KMS-11 (cell line): ENCODE measurements at regions not wholly inside any gene's neighbourhood (a gene's known extent, or its start where the extent isn't known, plus 50 kb on each side); places are given as distances from the start of the nearest gene placed in this dataset.

Experiments used
- H2AFZ ChIP-seq: fragments of 200-600 bp; sonication (generic); 2 replicates; pipeline ENCODE4 v1.6.1; 2016; ENCODE audit warnings: antibody characterized with exemption, mixed run types, low read depth
- H3K27ac ChIP-seq: fragments of 200-600 bp; sonication (generic); 2 replicates; pipeline ENCODE4 v1.6.1; 2016; ENCODE audit warnings: mild to moderate bottlenecking, mixed run types
- H3K27me3 ChIP-seq: fragments of 200-600 bp; sonication (generic); 2 replicates; pipeline ENCODE4 v1.6.1; 2017; ENCODE audit warnings: mild to moderate bottlenecking, low read depth, mixed run types, moderate library complexity; ENCODE audit not compliant: insufficient read depth
- H3K36me3 ChIP-seq: fragments of 200-600 bp; sonication (generic); 2 replicates; pipeline ENCODE4 v1.6.1; 2017; ENCODE audit warnings: mild to moderate bottlenecking, mixed run types; ENCODE audit not compliant: insufficient read depth
- H3K4me1 ChIP-seq: fragments of 200-600 bp; sonication (generic); 2 replicates; pipeline ENCODE4 v1.6.1; 2016; ENCODE audit warnings: mild to moderate bottlenecking, low read depth, mixed run types; ENCODE audit not compliant: poor library complexity, severe bottlenecking
- H3K4me2 ChIP-seq: fragments of 200-600 bp; sonication (generic); 2 replicates; pipeline ENCODE4 v1.7.0; 2016; ENCODE audit warnings: mild to moderate bottlenecking, mixed run types
- H3K4me3 ChIP-seq: fragments of 200-600 bp; sonication (generic); IDR thresholded peaks from 2 replicates; pipeline ENCODE4 v1.6.1; 2017; ENCODE audit warnings: low read depth, low read length, mixed read lengths; ENCODE audit not compliant: insufficient read depth
- H3K79me2 ChIP-seq: fragments of 200-600 bp; sonication (generic); 2 replicates; pipeline ENCODE4 v1.6.1; 2016; ENCODE audit warnings: low read depth, mixed run types; ENCODE audit not compliant: insufficient read depth
- H3K9ac ChIP-seq: fragments of 200-600 bp; sonication (generic); 2 replicates; pipeline ENCODE4 v1.6.1; 2016; ENCODE audit warnings: mild to moderate bottlenecking, mixed run types
- H4K20me1 ChIP-seq: fragments of 200-600 bp; sonication (generic); 2 replicates; pipeline ENCODE4 v1.6.1; 2016; ENCODE audit warnings: mild to moderate bottlenecking, mixed run types; ENCODE audit not compliant: insufficient read depth
- CTCF ChIP-seq: fragments of 200-600 bp; sonication (generic); conservative IDR thresholded peaks from 2 replicates; pipeline ENCODE4 v1.6.1; 2017; ENCODE audit warnings: low read depth, mild to moderate bottlenecking, antibody characterized with exemption, low read length, moderate library complexity, mixed read lengths

DNA sequence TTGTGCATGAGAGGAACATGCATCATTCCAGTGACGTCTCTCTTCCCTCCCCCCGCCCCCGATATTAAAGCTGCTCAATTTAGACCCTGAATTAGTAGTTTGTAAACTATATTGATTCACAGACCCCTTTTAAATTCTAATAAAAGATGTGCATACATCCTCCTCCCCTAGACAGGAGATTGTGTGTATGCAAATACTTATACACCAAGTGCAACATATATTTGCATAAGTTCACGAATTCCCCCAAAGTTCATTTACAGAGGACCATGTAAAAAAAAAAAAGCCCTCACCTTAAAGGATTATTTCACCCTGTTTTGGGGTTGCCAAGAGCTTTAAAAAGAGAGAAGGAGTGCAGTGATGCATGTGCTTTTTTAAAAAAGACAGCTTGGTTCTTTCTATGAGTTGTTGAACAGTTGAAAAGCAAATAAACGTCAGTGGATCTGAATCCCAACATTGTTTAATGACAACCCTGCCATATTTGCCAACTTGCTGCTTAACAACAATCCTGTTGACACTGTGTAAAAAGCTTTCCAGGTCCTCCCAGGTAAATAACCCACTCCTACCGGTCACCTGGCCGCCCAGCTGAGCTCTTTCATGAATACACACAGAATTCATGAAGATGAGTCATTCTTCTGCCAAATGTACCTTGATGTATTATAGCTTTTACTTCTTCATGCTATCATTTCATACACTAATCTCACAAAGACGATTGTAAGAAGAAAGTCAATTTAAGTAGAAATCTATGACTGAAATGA, 211.5 kb downstream of the IKZF2 start:
- Histone ChIP-seq H3K36me3 (no peaks in the 10 kb centered on the region), H3K4me3 (no peak overlapping the region), H3K4me2 (no peak overlapping the region), H4K20me1 (no peaks in the 10 kb centered on the region), H3K79me2 (no peaks in the 10 kb centered on the region), H3K4me1 (peaks cover 7% of the 10 kb centered on the region), H3K9ac (no peak overlapping the region), H3K27ac (no peak overlapping the region), H3K27me3 (no peaks in the 10 kb centered on the region), H2AFZ (no peak overlapping the region)
- no peak for TF ChIP-seq CTCF

- H3K79me2 ChIP-seq = no peaks in the 10 kb centered on the region
- H2AFZ ChIP-seq = no peak overlapping the region
- no peak for TF ChIP-seq CTCF
- no peaks in the 10 kb centered on the region for H3K36me3 ChIP-seq
- no peaks in the 10 kb centered on the region for H4K20me1 ChIP-seq
- no peak overlapping the region for H3K27ac ChIP-seq
- no peak overlapping the region for H3K4me2 ChIP-seq
- H3K4me3 ChIP-seq = no peak overlapping the region
- no peak overlapping the region for H3K9ac ChIP-seq
- peaks cover 7% of the 10 kb centered on the region for H3K4me1 ChIP-seq
- H3K27me3 ChIP-seq = no peaks in the 10 kb centered on the region
Measured at GRCh38 chr2:212938144-212938793, 213.1 kb downstream of the IKZF2 start.

GRCh38 chr2:212936572-212936971, 214.8 kb downstream of the IKZF2 start:
- H3K79me2 ChIP-seq = no peaks in the 10 kb centered on the region
- H3K36me3 ChIP-seq = no peaks in the 10 kb centered on the region
- peaks cover 7% of the 10 kb centered on the region for H3K4me1 ChIP-seq
- no peak overlapping the region for H3K4me3 ChIP-seq
- H3K27me3 ChIP-seq = no peaks in the 10 kb centered on the region
- TF ChIP-seq CTCF = no peak
- no peak overlapping the region for H3K27ac ChIP-seq
- H4K20me1 ChIP-seq = no peaks in the 10 kb centered on the region
- no peak overlapping the region for H3K4me2 ChIP-seq
- no peak overlapping the region for H2AFZ ChIP-seq
- no peak overlapping the region for H3K9ac ChIP-seq

DNA sequence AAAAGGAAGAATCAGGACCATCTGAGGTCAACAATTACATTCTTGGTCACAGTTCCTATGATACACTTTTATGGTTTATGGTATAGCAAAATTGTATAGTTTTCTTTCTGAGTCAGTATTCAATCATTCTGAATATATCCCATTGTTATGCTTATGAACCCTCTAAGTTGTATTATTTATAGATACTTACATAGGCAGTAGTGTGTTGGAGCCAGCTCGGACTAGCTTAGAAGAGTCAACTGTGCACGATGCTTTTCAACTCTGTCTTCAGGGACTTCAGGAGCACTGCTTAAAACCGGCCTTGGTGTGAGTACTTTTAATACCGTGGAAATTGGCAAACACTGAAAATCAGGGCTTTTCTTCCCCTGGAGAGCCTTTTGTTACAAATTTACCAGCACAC, 215.7 kb downstream of the IKZF2 start:
- H2AFZ ChIP-seq = no peak overlapping the region
- H3K9ac ChIP-seq = no peak overlapping the region
- H3K79me2 ChIP-seq = no peaks in the 10 kb centered on the region
- no peaks in the 10 kb centered on the region for H3K27me3 ChIP-seq
- no peak for TF ChIP-seq CTCF
- peaks cover 7% of the 10 kb centered on the region for H3K4me1 ChIP-seq
- H3K27ac ChIP-seq = no peak overlapping the region
- no peaks in the 10 kb centered on the region for H4K20me1 ChIP-seq
- no peaks in the 10 kb centered on the region for H3K36me3 ChIP-seq
- H3K4me3 ChIP-seq = no peak overlapping the region
- H3K4me2 ChIP-seq = no peak overlapping the region
